WTC11 (cell line): ENCODE measurements at regions not wholly inside any gene's neighbourhood (a gene's known extent, or its start where the extent isn't known, plus 50 kb on each side); places are given as distances from the start of the nearest gene placed in this dataset.

Experiments used
- ATAC-seq: fragments of 200-7000 bp; cut with Tn5 transposase; 2 replicates; pipeline ENCODE4 v1.10.0; 2021; ENCODE audit warnings: mild to moderate bottlenecking, moderate library complexity
- CTCF ChIA-PET: fragments of 300-600 bp; sonication (Branson Sonifier 250); formaldehyde crosslinking; loops from one replicate; lab custom pipeline; 2021; ENCODE audit warnings: antibody characterized with exemption; lab: Charles Lee
- POLR2A ChIA-PET: fragments of 350-600 bp; sonication (Branson Sonifier 250); formaldehyde crosslinking; loops from one replicate; lab custom pipeline; 2021; ENCODE audit warnings: antibody characterized with exemption; lab: Charles Lee
- DNase-seq: peaks from one replicate; pipeline ENCODE4 v3.0.0; 2021; ENCODE audit warnings: low spot score
- H3K27ac Mint-ChIP-seq: 2 replicates; pipeline ENCODE4 v1.8.0; 2021; ENCODE audit warnings: mixed read lengths
- H3K27me3 Mint-ChIP-seq: 2 replicates; pipeline ENCODE4 v1.8.0; 2021; ENCODE audit warnings: low read depth, mild to moderate bottlenecking, moderate library complexity, mixed read lengths
- H3K36me3 Mint-ChIP-seq: 2 replicates; pipeline ENCODE4 v1.8.0; 2021; ENCODE audit warnings: mixed read lengths
- H3K4me1 Mint-ChIP-seq: 2 replicates; pipeline ENCODE4 v1.8.0; 2022; ENCODE audit warnings: mixed read lengths
- H3K4me3 Mint-ChIP-seq: 2 replicates; pipeline ENCODE4 v1.8.0; 2021; ENCODE audit warnings: mild to moderate bottlenecking, moderate library complexity, mixed read lengths
- H3K9me3 Mint-ChIP-seq: 2 replicates; pipeline ENCODE4 v1.8.0; 2021; ENCODE audit warnings: mixed read lengths
- ARID4B ChIP-seq: sonication (generic); formaldehyde crosslinking; IDR thresholded peaks from 2 replicates; pipeline ENCODE4 v1.8.0; 2023; ENCODE audit warnings: missing genetic modification reagents, mild to moderate bottlenecking, borderline replicate concordance
- CREB1 ChIP-seq: sonication (generic); formaldehyde crosslinking; IDR thresholded peaks from 2 replicates; pipeline ENCODE4 v1.8.0; 2023; ENCODE audit warnings: mild to moderate bottlenecking, missing genetic modification reagents
- ELF4 ChIP-seq: sonication (generic); formaldehyde crosslinking; IDR thresholded peaks from 2 replicates; pipeline ENCODE4 v1.8.1; 2022; ENCODE audit warnings: low read depth, mild to moderate bottlenecking, moderate library complexity, missing genetic modification reagents
- EMX1 ChIP-seq: fragments of 250-450 bp; sonication (Bioruptor Pico); IDR thresholded peaks from 2 replicates; pipeline ENCODE4 v1.8.0; 2021; ENCODE audit warnings: mild to moderate bottlenecking
- ESRRA ChIP-seq: sonication (generic); formaldehyde crosslinking; IDR thresholded peaks from 2 replicates; pipeline ENCODE4 v1.8.1; 2022; ENCODE audit warnings: mild to moderate bottlenecking, missing genetic modification reagents, borderline replicate concordance
- ETV6 ChIP-seq: sonication (generic); formaldehyde crosslinking; IDR thresholded peaks from 2 replicates; pipeline ENCODE4 v1.8.1; 2022; ENCODE audit warnings: mild to moderate bottlenecking, missing genetic modification reagents
- HMGA2 ChIP-seq: fragments of 250-450 bp; sonication (Bioruptor Pico); IDR thresholded peaks from 2 replicates; pipeline ENCODE4 v1.4.0; 2021; ENCODE audit warnings: mild to moderate bottlenecking, moderate library complexity
- HMGXB4 ChIP-seq: sonication (generic); formaldehyde crosslinking; IDR thresholded peaks from 2 replicates; pipeline ENCODE4 v1.8.1; 2023; ENCODE audit warnings: mild to moderate bottlenecking, moderate library complexity, missing genetic modification reagents
- NR3C1 ChIP-seq: sonication (generic); formaldehyde crosslinking; conservative IDR thresholded peaks from 2 replicates; pipeline ENCODE4 v1.8.1; 2023; ENCODE audit warnings: low read depth, mild to moderate bottlenecking, missing genetic modification reagents
- SMAD4 ChIP-seq: sonication (generic); formaldehyde crosslinking; IDR thresholded peaks from 2 replicates; pipeline ENCODE4 v1.8.0; 2022; ENCODE audit warnings: mild to moderate bottlenecking, missing genetic modification reagents
- SOX15 ChIP-seq: fragments of 250-450 bp; sonication (Bioruptor Pico); IDR thresholded peaks from 2 replicates; pipeline ENCODE4 v1.9.0; 2021; ENCODE audit warnings: mild to moderate bottlenecking
- SP1 ChIP-seq: sonication (generic); formaldehyde crosslinking; conservative IDR thresholded peaks from 2 replicates; pipeline ENCODE4 v1.8.1; 2022; ENCODE audit warnings: missing genetic modification reagents
- ZNF263 ChIP-seq: sonication (generic); formaldehyde crosslinking; IDR thresholded peaks from 2 replicates; pipeline ENCODE4 v1.8.1; 2022; ENCODE audit warnings: low read depth, mild to moderate bottlenecking, moderate library complexity, missing genetic modification reagents
- ZNF396 ChIP-seq: fragments of 250-450 bp; sonication (Bioruptor Pico); IDR thresholded peaks from 2 replicates; pipeline ENCODE4 v1.8.0; 2021; ENCODE audit warnings: mild to moderate bottlenecking, moderate library complexity, borderline replicate concordance
- TF ChIP-seq, protein P1 (sequence below): sonication (generic); formaldehyde crosslinking; IDR thresholded peaks from 2 replicates; pipeline ENCODE4 v1.8.0; 2022; ENCODE audit warnings: mild to moderate bottlenecking, missing genetic modification reagents
- TF ChIP-seq, protein P2 (sequence below): sonication (generic); formaldehyde crosslinking; IDR thresholded peaks from 2 replicates; pipeline ENCODE4 v1.8.1; 2022; ENCODE audit warnings: missing genetic modification reagents, borderline replicate concordance
- TF ChIP-seq, protein P3 (sequence below): sonication (generic); formaldehyde crosslinking; IDR thresholded peaks from 2 replicates; pipeline ENCODE4 v1.8.0; 2022; ENCODE audit warnings: mild to moderate bottlenecking, missing genetic modification reagents
- TF ChIP-seq, protein P4 (sequence below): fragments of 250-450 bp; sonication (Bioruptor Pico); IDR thresholded peaks from 2 replicates; pipeline ENCODE4 v1.9.0; 2021; ENCODE audit warnings: mild to moderate bottlenecking

DNA sequence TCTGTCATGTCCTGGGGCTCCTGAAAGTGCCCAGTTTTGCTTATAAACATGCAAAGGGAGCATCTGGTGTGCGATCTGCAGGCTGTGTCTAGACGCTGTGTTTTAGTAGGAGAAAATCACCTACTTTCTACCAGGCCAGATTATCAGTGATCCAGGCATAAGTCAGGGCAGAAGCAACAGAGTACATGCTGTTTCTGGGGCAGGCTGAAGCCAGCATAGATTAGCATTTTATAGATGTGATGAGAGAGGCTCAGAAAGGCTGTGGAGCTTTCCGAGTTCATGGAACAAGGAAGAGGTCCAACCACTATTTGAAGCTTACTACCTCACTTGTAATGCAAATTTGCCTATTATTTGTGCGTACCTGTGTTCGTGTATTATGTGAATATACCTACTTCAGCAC is 1208.4 kb upstream of the TENM4 start:
- Mint-ChIP-seq H3K27me3 (no peaks in the 10 kb centered on the region), H3K36me3 (no peaks in the 10 kb centered on the region), H3K4me3 (no peak overlapping the region), H3K27ac (no peak overlapping the region), H3K9me3 (peaks cover 13% of the 10 kb centered on the region), H3K4me1 (peaks cover 30% of the 10 kb centered on the region)
- ChIA-PET CTCF (no interaction called here), POLR2A (no interaction called here)
- no peak for ATAC-seq
- no peak for DNase-seq
- TF ChIP-seq ARID4B (CRISPR knock-in tag) (no peak), SP1 (no peak), ELF4 (CRISPR knock-in tag) (no peak), SOX15 (CRISPR knock-in tag) (no peak), HMGA2 (CRISPR knock-in tag) (no peak), ETV6 (CRISPR knock-in tag) (no peak), ZNF263 (CRISPR knock-in tag) (no peak), HMGXB4 (no peak), ESRRA (no peak), CREB1 (CRISPR knock-in tag) (no peak), ZNF396 (CRISPR knock-in tag) (no peak), EMX1 (no peak), SMAD4 (CRISPR knock-in tag) (no peak), NR3C1 (no peak)
- TF ChIP-seq, protein P1, sequence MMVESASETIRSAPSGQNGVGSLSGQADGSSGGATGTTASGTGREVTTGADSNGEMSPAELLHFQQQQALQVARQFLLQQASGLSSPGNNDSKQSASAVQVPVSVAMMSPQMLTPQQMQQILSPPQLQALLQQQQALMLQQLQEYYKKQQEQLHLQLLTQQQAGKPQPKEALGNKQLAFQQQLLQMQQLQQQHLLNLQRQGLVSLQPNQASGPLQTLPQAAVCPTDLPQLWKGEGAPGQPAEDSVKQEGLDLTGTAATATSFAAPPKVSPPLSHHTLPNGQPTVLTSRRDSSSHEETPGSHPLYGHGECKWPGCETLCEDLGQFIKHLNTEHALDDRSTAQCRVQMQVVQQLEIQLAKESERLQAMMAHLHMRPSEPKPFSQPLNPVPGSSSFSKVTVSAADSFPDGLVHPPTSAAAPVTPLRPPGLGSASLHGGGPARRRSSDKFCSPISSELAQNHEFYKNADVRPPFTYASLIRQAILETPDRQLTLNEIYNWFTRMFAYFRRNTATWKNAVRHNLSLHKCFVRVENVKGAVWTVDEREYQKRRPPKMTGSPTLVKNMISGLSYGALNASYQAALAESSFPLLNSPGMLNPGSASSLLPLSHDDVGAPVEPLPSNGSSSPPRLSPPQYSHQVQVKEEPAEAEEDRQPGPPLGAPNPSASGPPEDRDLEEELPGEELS, result no peak
- TF ChIP-seq, protein P2, sequence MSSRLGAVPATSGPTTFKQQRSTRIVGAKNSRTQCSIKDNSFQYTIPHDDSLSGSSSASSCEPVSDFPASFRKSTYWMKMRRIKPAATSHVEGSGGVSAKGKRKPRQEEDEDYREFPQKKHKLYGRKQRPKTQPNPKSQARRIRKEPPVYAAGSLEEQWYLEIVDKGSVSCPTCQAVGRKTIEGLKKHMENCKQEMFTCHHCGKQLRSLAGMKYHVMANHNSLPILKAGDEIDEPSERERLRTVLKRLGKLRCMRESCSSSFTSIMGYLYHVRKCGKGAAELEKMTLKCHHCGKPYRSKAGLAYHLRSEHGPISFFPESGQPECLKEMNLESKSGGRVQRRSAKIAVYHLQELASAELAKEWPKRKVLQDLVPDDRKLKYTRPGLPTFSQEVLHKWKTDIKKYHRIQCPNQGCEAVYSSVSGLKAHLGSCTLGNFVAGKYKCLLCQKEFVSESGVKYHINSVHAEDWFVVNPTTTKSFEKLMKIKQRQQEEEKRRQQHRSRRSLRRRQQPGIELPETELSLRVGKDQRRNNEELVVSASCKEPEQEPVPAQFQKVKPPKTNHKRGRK (CRISPR knock-in tag), result no peak
- TF ChIP-seq, protein P3, sequence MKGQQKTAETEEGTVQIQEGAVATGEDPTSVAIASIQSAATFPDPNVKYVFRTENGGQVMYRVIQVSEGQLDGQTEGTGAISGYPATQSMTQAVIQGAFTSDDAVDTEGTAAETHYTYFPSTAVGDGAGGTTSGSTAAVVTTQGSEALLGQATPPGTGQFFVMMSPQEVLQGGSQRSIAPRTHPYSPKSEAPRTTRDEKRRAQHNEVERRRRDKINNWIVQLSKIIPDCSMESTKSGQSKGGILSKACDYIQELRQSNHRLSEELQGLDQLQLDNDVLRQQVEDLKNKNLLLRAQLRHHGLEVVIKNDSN (CRISPR knock-in tag), result no peak
- TF ChIP-seq, protein P4, sequence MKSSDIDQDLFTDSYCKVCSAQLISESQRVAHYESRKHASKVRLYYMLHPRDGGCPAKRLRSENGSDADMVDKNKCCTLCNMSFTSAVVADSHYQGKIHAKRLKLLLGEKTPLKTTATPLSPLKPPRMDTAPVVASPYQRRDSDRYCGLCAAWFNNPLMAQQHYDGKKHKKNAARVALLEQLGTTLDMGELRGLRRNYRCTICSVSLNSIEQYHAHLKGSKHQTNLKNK, result no peak
